H1 (cell line): ENCODE measurements at regions not wholly inside any gene's neighbourhood (a gene's known extent, or its start where the extent isn't known, plus 50 kb on each side); places are given as distances from the start of the nearest gene placed in this dataset.

Experiments used
- CTCF ChIA-PET: fragments of 300-600 bp; sonication (Branson Sonifier 250); formaldehyde crosslinking; loops from one replicate; lab custom pipeline; 2021; ENCODE audit not compliant: partially characterized antibody; lab: Charles Lee
- POLR2A ChIA-PET: fragments of 300-600 bp; sonication (Branson Sonifier 250); formaldehyde crosslinking; loops from one replicate; lab custom pipeline; 2021; ENCODE audit warnings: inconsistent platforms; ENCODE audit not compliant: partially characterized antibody; lab: Charles Lee
- DNase-seq, 2 experiments: peaks; one replicate each; pipeline versions ENCODE4 v3.0.0 to v3.0.0-alpha.2; 2010 to 2022; ENCODE audit warnings: low spot score in 2 of 2, low read depth in 1 of 2, mixed read lengths in 1 of 2
- FAIRE-seq: peaks from 2 replicates; lab custom pipeline; 2011; peaks lifted over from hg19 to GRCh38; lab: Jason Lieb, UNC
- H2AFZ ChIP-seq: 2 replicates; pipeline ENCODE4 v1.8.1; 2012; ENCODE audit warnings: low read length, inconsistent platforms
- H2AK5ac ChIP-seq: 2 replicates; pipeline ENCODE4 v1.6.1; 2013; ENCODE audit warnings: low read depth, low read length
- H2BK120ac ChIP-seq: replicated peaks from 2 replicates; pipeline ENCODE3; 2013; ENCODE audit warnings: low read depth, low read length, inconsistent platforms
- H2BK12ac ChIP-seq: 2 replicates; pipeline ENCODE4 v1.6.1; 2013; ENCODE audit warnings: low read depth, low read length
- H2BK15ac ChIP-seq: 2 replicates; pipeline ENCODE4 v1.6.1; 2013; ENCODE audit warnings: low read length
- H2BK20ac ChIP-seq: 2 replicates; pipeline ENCODE4 v1.6.1; 2013; ENCODE audit warnings: low read length
- H2BK5ac ChIP-seq: 2 replicates; pipeline ENCODE4 v1.6.1; 2013; ENCODE audit warnings: low read depth, low read length
- H3K14ac ChIP-seq: 2 replicates; pipeline ENCODE4 v1.6.1; 2013; ENCODE audit warnings: inconsistent platforms; ENCODE audit not compliant: insufficient read length
- H3K18ac ChIP-seq: 2 replicates; pipeline ENCODE4 v1.6.1; 2013; ENCODE audit warnings: low read length; ENCODE audit errors: extremely low read depth
- H3K23ac ChIP-seq: 2 replicates; pipeline ENCODE4 v1.6.1; 2013; ENCODE audit warnings: inconsistent platforms; ENCODE audit not compliant: insufficient read length
- H3K23me2 ChIP-seq: 2 replicates; pipeline ENCODE4 v1.6.1; 2013; ENCODE audit warnings: low read depth, low read length
- H3K27ac ChIP-seq: 2 replicates; pipeline ENCODE4 v1.6.1; 2011; ENCODE audit warnings: low read depth, low read length, inconsistent platforms
- H3K27me3 ChIP-seq, 4 experiments: replicated peaks in 1 of 4; 1 replicate in 1 of 4; 2 replicates in 3 of 4; pipeline versions ENCODE4 v1.6.1 to v1.8.1; 2011 to 2013; ENCODE audit warnings: low read length in 3 of 4, mild to moderate bottlenecking in 3 of 4, inconsistent platforms in 2 of 4, mixed read lengths in 2 of 4, moderate library complexity in 1 of 4; ENCODE audit not compliant: control insufficient read depth in 3 of 4, insufficient read depth in 3 of 4; ENCODE audit errors: extremely low read depth in 1 of 4
- H3K36me3 ChIP-seq, 4 experiments: 2 replicates each; pipeline versions ENCODE4 v1.6.1 to v1.8.1; 2011 to 2013; ENCODE audit warnings: mild to moderate bottlenecking in 4 of 4, low read length in 3 of 4, moderate library complexity in 2 of 4, control low read depth in 1 of 4, inconsistent platforms in 1 of 4; ENCODE audit not compliant: insufficient read depth in 4 of 4, control insufficient read depth in 2 of 4
- H3K4ac ChIP-seq: replicated peaks from 2 replicates; pipeline ENCODE3; 2013; ENCODE audit warnings: low read length, low read depth, mixed read lengths, inconsistent platforms; ENCODE audit not compliant: insufficient read length
- H3K4me1 ChIP-seq, 4 experiments: replicated peaks in 1 of 4; 1 replicate in 1 of 4; 2 replicates in 3 of 4; pipeline versions ENCODE4 v1.6.1 to v1.8.1; 2011 to 2013; ENCODE audit warnings: low read length in 3 of 4, inconsistent platforms in 2 of 4, mixed read lengths in 1 of 4; ENCODE audit not compliant: insufficient read depth in 4 of 4, control insufficient read depth in 3 of 4
- H3K4me2 ChIP-seq, 2 experiments: 2 replicates each; pipeline versions ENCODE4 v1.6.1 to v1.8.1; 2011 to 2013; ENCODE audit warnings: low read depth in 2 of 2, low read length in 2 of 2, control low read depth in 1 of 2, inconsistent platforms in 1 of 2, mild to moderate bottlenecking in 1 of 2; ENCODE audit not compliant: insufficient read depth in 1 of 2
- H3K4me3 ChIP-seq, 4 experiments: fragments of 200-600, 300-600 bp in 1 of 4; sonication (generic), shearing (Covaris generic), sonication (Bioruptor Twin) in 1 of 4; 2 replicates each; pipeline versions ENCODE4 v1.5.1 to v1.8.1; 2011 to 2016; ENCODE audit warnings: low read length in 4 of 4, low read depth in 3 of 4, control low read depth in 2 of 4, inconsistent platforms in 2 of 4, mild to moderate bottlenecking in 2 of 4, mixed read lengths in 1 of 4, moderate library complexity in 1 of 4; ENCODE audit not compliant: insufficient read depth in 2 of 4; ENCODE audit errors: extremely low read depth in 1 of 4
- H3K56ac ChIP-seq: replicated peaks from 2 replicates; pipeline ENCODE3; 2013; ENCODE audit warnings: low read depth, mild to moderate bottlenecking, mixed read lengths, low read length, inconsistent platforms; ENCODE audit not compliant: insufficient read length
- H3K79me1 ChIP-seq: 2 replicates; pipeline ENCODE4 v1.6.1; 2013; ENCODE audit warnings: low read depth, low read length, control low read depth
- H3K79me2 ChIP-seq, 2 experiments: 2 replicates each; pipeline versions ENCODE4 v1.6.1 to v1.8.1; 2012 to 2013; ENCODE audit warnings: low read length in 2 of 2, mild to moderate bottlenecking in 2 of 2, inconsistent platforms in 1 of 2; ENCODE audit not compliant: insufficient read depth in 2 of 2, control insufficient read depth in 1 of 2
- H3K9ac ChIP-seq, 4 experiments: replicated peaks in 1 of 4; 1 replicate in 1 of 4; 2 replicates in 3 of 4; pipeline versions ENCODE4 v1.6.1 to v1.8.1; 2011 to 2013; ENCODE audit warnings: low read depth in 3 of 4, low read length in 3 of 4, control low read depth in 2 of 4, mild to moderate bottlenecking in 2 of 4, moderate library complexity in 2 of 4, inconsistent platforms in 1 of 4; ENCODE audit errors: extremely low read depth in 1 of 4
- H3K9me3 ChIP-seq, 2 experiments: 2 replicates each; pipeline versions ENCODE4 v1.6.1 to v1.8.1; 2012 to 2013; ENCODE audit warnings: mild to moderate bottlenecking in 2 of 2, moderate library complexity in 2 of 2, control low read depth in 1 of 2, inconsistent platforms in 1 of 2, low read depth in 1 of 2, low read length in 1 of 2, mixed read lengths in 1 of 2; ENCODE audit not compliant: insufficient read depth in 2 of 2
- H4K20me1 ChIP-seq, 2 experiments: replicated peaks in 1 of 2; 2 replicates each; pipeline versions ENCODE3 to v1.8.1; 2011 to 2013; ENCODE audit warnings: inconsistent platforms in 2 of 2, low read length in 2 of 2, mild to moderate bottlenecking in 1 of 2; ENCODE audit not compliant: insufficient read depth in 2 of 2, control insufficient read depth in 1 of 2
- H4K5ac ChIP-seq: 2 replicates; pipeline ENCODE4 v1.6.1; 2013; ENCODE audit warnings: low read length, low read depth, mixed read lengths, inconsistent platforms; ENCODE audit not compliant: insufficient read length
- H4K8ac ChIP-seq: 2 replicates; pipeline ENCODE4 v1.8.0; 2013; ENCODE audit warnings: mild to moderate bottlenecking, moderate library complexity, low read length, inconsistent platforms; ENCODE audit not compliant: insufficient read depth; ENCODE audit errors: extremely low read depth
- H4K91ac ChIP-seq: replicated peaks from 2 replicates; pipeline ENCODE3; 2013; ENCODE audit warnings: low read length, mixed read lengths, inconsistent platforms; ENCODE audit not compliant: insufficient read length
- BCL11A ChIP-seq, 2 experiments: IDR thresholded peaks; one replicate each; pipeline ENCODE4 v1.6.1; 2011; ENCODE audit warnings: low read depth in 2 of 2, low read length in 2 of 2, mild to moderate bottlenecking in 2 of 2
- CBX5 ChIP-seq: fragments of 300-800, 300-1000 bp; sonication (generic); IDR thresholded peaks from 2 replicates; pipeline ENCODE4 v1.7.1; 2016; ENCODE audit warnings: antibody characterized with exemption, low read length, low read depth
- CEBPB ChIP-seq: IDR thresholded peaks from 2 replicates; pipeline ENCODE4 v1.6.1; 2012; ENCODE audit warnings: low read depth, low read length
- KDM4A ChIP-seq: IDR thresholded peaks from one replicate; pipeline ENCODE4 v1.7.1; 2012; ENCODE audit warnings: low read depth, mild to moderate bottlenecking, moderate library complexity, low read length, inconsistent platforms; ENCODE audit not compliant: severe bottlenecking
- SIX5 ChIP-seq: IDR thresholded peaks from 2 replicates; pipeline ENCODE4 v1.6.1; 2011; ENCODE audit warnings: mild to moderate bottlenecking, low read depth, low read length
- SP2 ChIP-seq: IDR thresholded peaks from 2 replicates; pipeline ENCODE4 v1.6.1; 2012; ENCODE audit warnings: mild to moderate bottlenecking, low read length, inconsistent platforms
- SUZ12 ChIP-seq: fragments of 200-600 bp; sonication (generic); IDR thresholded peaks from 2 replicates; pipeline ENCODE4 v1.6.1; 2012; ENCODE audit warnings: mild to moderate bottlenecking, inconsistent platforms, low read length, moderate library complexity, mixed read lengths
- WGBS, 2 experiments: shearing (Covaris generic) in 1 of 2; methylation state at CpG; one replicate each; pipeline versions ENCODE4 v1.1.6 to v1.1.7; 2013 to 2015; ENCODE audit warnings: low lambda C conversion rate in 2 of 2, mixed read lengths in 2 of 2, inconsistent platforms in 1 of 2, low coverage in 1 of 2, missing lambda C conversion rate in 1 of 2; ENCODE audit not compliant: insufficient replicate concordance in 2 of 2, insufficient coverage in 1 of 2, insufficient read length in 1 of 2; ENCODE audit errors: extremely low coverage in 1 of 2, missing lambda C conversion rate in 1 of 2; 5-methylcytosine and 5-hydroxymethylcytosine counted together
- TF ChIP-seq, protein P1 (sequence below), 3 experiments: IDR thresholded peaks; 1 replicate in 2 of 3; 2 replicates in 1 of 3; pipeline versions ENCODE4 v1.5.1 to v1.6.1; 2011; ENCODE audit warnings: low read length in 3 of 3, mild to moderate bottlenecking in 3 of 3, inconsistent platforms in 2 of 3, low read depth in 1 of 3, moderate library complexity in 1 of 3; ENCODE audit not compliant: insufficient read depth in 1 of 3; ENCODE audit errors: control extremely low read depth in 1 of 3

- H2BK120ac ChIP-seq = no peak overlapping the region
- POLR2A ChIA-PET = interaction anchor here (0.8 kb wide), 1 partner anchor 10 kb away, joined by 5 read pairs; no protein-coding TSS in a partner anchor
- CTCF ChIA-PET = interaction anchor here (0.9 to 1.9 kb wide), 2 partner anchors 14 to 35 kb away, joined by 3 to 5 read pairs; no protein-coding TSS in a partner anchor
- H4K8ac ChIP-seq = no peak overlapping the region
- no peaks in the 10 kb centered on the region for H3K36me3 ChIP-seq
- H3K4me1 ChIP-seq = peaks cover 0 to 7% (median 3%) of the 10 kb centered on the region in 4 experiments; a peak in 4 of 7 replicates
- H3K27me3 ChIP-seq = peaks cover 0 to 3% (median 0%) of the 10 kb centered on the region in 4 experiments; a peak in 1 of 7 replicates
- H3K27ac ChIP-seq = no peak overlapping the region
- TF ChIP-seq CBX5 (no peak), KDM4A (no peak), SP2 (no peak), SIX5 (no peak), SUZ12 (no peak), BCL11A (IDR thresholded peaks at IDR 0.05; ENCODE audit: low read depth in 2 of 2, low read length in 2 of 2) (no peak), CEBPB (no peak)
- TF ChIP-seq, protein P1, sequence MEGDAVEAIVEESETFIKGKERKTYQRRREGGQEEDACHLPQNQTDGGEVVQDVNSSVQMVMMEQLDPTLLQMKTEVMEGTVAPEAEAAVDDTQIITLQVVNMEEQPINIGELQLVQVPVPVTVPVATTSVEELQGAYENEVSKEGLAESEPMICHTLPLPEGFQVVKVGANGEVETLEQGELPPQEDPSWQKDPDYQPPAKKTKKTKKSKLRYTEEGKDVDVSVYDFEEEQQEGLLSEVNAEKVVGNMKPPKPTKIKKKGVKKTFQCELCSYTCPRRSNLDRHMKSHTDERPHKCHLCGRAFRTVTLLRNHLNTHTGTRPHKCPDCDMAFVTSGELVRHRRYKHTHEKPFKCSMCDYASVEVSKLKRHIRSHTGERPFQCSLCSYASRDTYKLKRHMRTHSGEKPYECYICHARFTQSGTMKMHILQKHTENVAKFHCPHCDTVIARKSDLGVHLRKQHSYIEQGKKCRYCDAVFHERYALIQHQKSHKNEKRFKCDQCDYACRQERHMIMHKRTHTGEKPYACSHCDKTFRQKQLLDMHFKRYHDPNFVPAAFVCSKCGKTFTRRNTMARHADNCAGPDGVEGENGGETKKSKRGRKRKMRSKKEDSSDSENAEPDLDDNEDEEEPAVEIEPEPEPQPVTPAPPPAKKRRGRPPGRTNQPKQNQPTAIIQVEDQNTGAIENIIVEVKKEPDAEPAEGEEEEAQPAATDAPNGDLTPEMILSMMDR (IDR thresholded peaks at IDR 0.05; ENCODE audit: control extremely low read depth in 1 of 3, insufficient read depth in 1 of 3, low read depth in 1 of 3, low read length in 3 of 3) = no peak
- TF ChIP-seq, all 59 proteins: peak for 0
- Histone ChIP-seq H3K9me3 (no peaks in the 10 kb centered on the region), H3K79me2 (no peaks in the 10 kb centered on the region), H3K56ac (no peak overlapping the region), H2BK5ac (no peak overlapping the region), H3K4me3 (no peak overlapping the region), H2BK20ac (no peak overlapping the region), H3K18ac (no peak overlapping the region), H3K14ac (no peak overlapping the region), H2BK12ac (no peak overlapping the region), H2BK15ac (no peak overlapping the region), H4K5ac (no peak overlapping the region), H3K23ac (no peak overlapping the region), H3K9ac (no peak overlapping the region), H2AK5ac (no peak overlapping the region), H4K20me1 (peaks cover 0 to 1% of the 10 kb centered on the region in 2 experiments), H3K4me2 (no peak overlapping the region), H3K23me2 (peaks cover 5% of the 10 kb centered on the region), H4K91ac (no peak overlapping the region), H3K4ac (no peak overlapping the region), H2AFZ (no peak overlapping the region), H3K79me1 (no peaks in the 10 kb centered on the region)
- WGBS, 2 experiments = 80% methylated on average over 14 of the region's 14 CpGs; no CpG with 5 or more reads in 1 of the 2 experiments
- DNase-seq (no peak), FAIRE-seq (no peak)
Observed at GRCh38 chr20:57030611-57031600, 235.5 kb downstream of the BMP7 start.
